K562 (cell line): ENCODE measurements at regions not wholly inside any gene's neighbourhood (a gene's known extent, or its start where the extent isn't known, plus 50 kb on each side); places are given as distances from the start of the nearest gene placed in this dataset.

Source experiments
- ATAC-seq: fragments of 200-7000 bp; cut with Tn5 transposase; 3 replicates; pipeline ENCODE4 v1.9.1; 2020; ENCODE audit warnings: moderate library complexity
- BruUV-seq: library from RNA; stranded (reverse); fragments of 400-500 nt; replicated peaks from 2 replicates; lab custom pipeline; 2021; lab: Mats Ljungman, UMichigan
- CTCF ChIA-PET: fragments of 300-600 bp; formaldehyde crosslinking; extraction: SDS; loops from one replicate; lab custom pipeline; 2021; ENCODE audit warnings: low intra/inter-chr PET ratio; lab: Yijun Ruan, JAX
- POLR2A ChIA-PET: fragments of 300-600, 350-650 bp; sonication (Branson Sonifier 250); formaldehyde crosslinking; extraction: SDS; loops from one replicate; lab custom pipeline; 2021; ENCODE audit warnings: antibody characterized with exemption, inconsistent platforms; lab: Yijun Ruan, JAX
- DNase-seq, 4 experiments: peaks; one replicate each; pipeline versions ENCODE4 v3.0.0 to v3.0.0-alpha.2; 2011 to 2018; ENCODE audit warnings: low spot score in 3 of 4, mixed read lengths in 3 of 4; ENCODE audit errors: extremely low read depth in 1 of 4
- FAIRE-seq: peaks from 2 replicates; lab custom pipeline; 2011; peaks lifted over from hg19 to GRCh38; lab: Jason Lieb, UNC
- H2AFZ ChIP-seq: 2 replicates; pipeline ENCODE4 v1.6.0; 2011; ENCODE audit warnings: low read depth, low read length, control low read depth, inconsistent platforms
- H3K27ac ChIP-seq: fragments of 200-600 bp; 3 replicates; pipeline ENCODE4 v1.8.0; 2011; ENCODE audit warnings: low read depth, mild to moderate bottlenecking, control low read depth, inconsistent platforms, low read length, moderate library complexity, mixed read lengths; ENCODE audit errors: extremely low read depth
- H3K27me3 ChIP-seq, 2 experiments: fragments of 300-600 bp in 1 of 2; 2 replicates in 1 of 2; 3 replicates in 1 of 2; pipeline versions ENCODE4 v1.6.0 to v1.8.0; 2011; ENCODE audit warnings: inconsistent platforms in 2 of 2, low read length in 2 of 2, mild to moderate bottlenecking in 1 of 2, mixed read lengths in 1 of 2, moderate library complexity in 1 of 2; ENCODE audit not compliant: control insufficient read depth in 2 of 2, insufficient read depth in 2 of 2
- H3K36me3 ChIP-seq: fragments of 300-600 bp; 3 replicates; pipeline ENCODE4 v1.8.0; 2011; ENCODE audit warnings: mild to moderate bottlenecking, low read length, inconsistent platforms; ENCODE audit not compliant: control insufficient read depth, insufficient read depth
- H3K4me1 ChIP-seq, 2 experiments: fragments of 200-600 bp in 1 of 2; replicated peaks in 1 of 2; 2 replicates in 1 of 2; 3 replicates in 1 of 2; pipeline versions ENCODE4 v1.5.1 to v1.8.0; 2011; ENCODE audit warnings: inconsistent platforms in 2 of 2, low read length in 2 of 2, mild to moderate bottlenecking in 1 of 2, mixed read lengths in 1 of 2, moderate library complexity in 1 of 2; ENCODE audit not compliant: control insufficient read depth in 2 of 2, insufficient read depth in 2 of 2
- H3K4me2 ChIP-seq: 2 replicates; pipeline ENCODE4 v1.6.1; 2011; ENCODE audit warnings: low read length, control low read depth, inconsistent platforms, mixed read lengths; ENCODE audit not compliant: insufficient read depth
- H3K4me3 ChIP-seq: fragments of 200-600 bp; sonication (generic), shearing (Covaris generic); 2 replicates; pipeline ENCODE4 v1.5.1; 2016; ENCODE audit warnings: control low read depth, inconsistent platforms
- H3K79me2 ChIP-seq: fragments of 200-600 bp; 3 replicates; pipeline ENCODE4 v1.8.0; 2011; ENCODE audit warnings: low read length, inconsistent platforms; ENCODE audit not compliant: control insufficient read depth, insufficient read depth
- H3K9ac ChIP-seq, 2 experiments: 2 replicates each; pipeline versions ENCODE4 v1.6.0 to v1.6.1; 2011; ENCODE audit warnings: low read depth in 2 of 2, low read length in 2 of 2, control low read depth in 1 of 2, inconsistent platforms in 1 of 2, mild to moderate bottlenecking in 1 of 2, mixed read lengths in 1 of 2; ENCODE audit not compliant: insufficient read depth in 1 of 2
- H3K9me1 ChIP-seq: one replicate; pipeline ENCODE4 v1.6.0; 2011; ENCODE audit warnings: inconsistent platforms, mild to moderate bottlenecking, low read length, moderate library complexity; ENCODE audit not compliant: control insufficient read depth, insufficient read depth
- H3K9me3 ChIP-seq: replicated peaks from 2 replicates; pipeline ENCODE4 v1.5.1; 2011; ENCODE audit warnings: low read depth, low read length, inconsistent platforms; ENCODE audit not compliant: control insufficient read depth, insufficient read depth
- H4K20me1 ChIP-seq: replicated peaks from 2 replicates; pipeline ENCODE4 v1.6.1; 2011; ENCODE audit warnings: low read length, inconsistent platforms, mixed read lengths; ENCODE audit not compliant: control insufficient read depth, insufficient read depth
- ESRRA ChIP-seq: fragments of 450-650 bp; IDR thresholded peaks from 2 replicates; pipeline ENCODE4 v1.6.1; 2014; ENCODE audit warnings: low read depth, mild to moderate bottlenecking, moderate library complexity, borderline replicate concordance
- OTX1 ChIP-seq: fragments of 450-650 bp; formaldehyde crosslinking; IDR thresholded peaks from 2 replicates; pipeline ENCODE4 v1.4.0; 2022; ENCODE audit warnings: mild to moderate bottlenecking
- PCBP2 ChIP-seq: fragments of 200-400 bp; formaldehyde crosslinking; IDR thresholded peaks from 2 replicates; pipeline ENCODE4 v1.6.1; 2018; ENCODE audit warnings: low read length, low read depth, mild to moderate bottlenecking, moderate library complexity; ENCODE audit not compliant: poor library complexity, severe bottlenecking
- SIN3A ChIP-seq, 2 experiments: fragments of 150-350 bp in 1 of 2; IDR thresholded peaks; 2 replicates each; pipeline ENCODE4 v1.6.1; 2011 to 2016; ENCODE audit warnings: borderline replicate concordance in 2 of 2, low read depth in 2 of 2, low read length in 2 of 2, mild to moderate bottlenecking in 2 of 2, moderate library complexity in 2 of 2; ENCODE audit not compliant: control insufficient read depth in 1 of 2
- SLC30A9 ChIP-seq: fragments of 250-450 bp; sonication (Bioruptor Pico); IDR thresholded peaks from 2 replicates; pipeline ENCODE4 v1.8.0; 2022; ENCODE audit warnings: mild to moderate bottlenecking, moderate library complexity
- TEAD2 ChIP-seq: fragments of 450-650 bp; IDR thresholded peaks from 2 replicates; pipeline ENCODE4 v1.6.1; 2016; ENCODE audit warnings: missing genetic modification characterization, control low read depth, missing compliant biosample characterization
- ZNF592 ChIP-seq: fragments of 450-650 bp; IDR thresholded peaks from 2 replicates; pipeline ENCODE4 v1.6.1; 2017; ENCODE audit warnings: antibody characterized with exemption, mild to moderate bottlenecking
- WGBS: fragments of 100-300 bp; shearing (Covaris generic); methylation state at CpG from one replicate; pipeline ENCODE4 v1.1.6; 2016; ENCODE audit warnings: low coverage, mixed read lengths; ENCODE audit not compliant: insufficient coverage; ENCODE audit errors: missing lambda C conversion rate; 5-methylcytosine and 5-hydroxymethylcytosine counted together
- in situ Hi-C: fragments of 300-500 bp; cut with MboI; formaldehyde crosslinking; loops from 4 replicates; pipeline ENCODE4 v1.15.0; 2018; ENCODE audit warnings: inconsistent platforms, mixed read lengths
- intact Hi-C: fragments of 100-400 bp; cut with micrococcal nuclease; formaldehyde crosslinking; loops from 2 replicates; pipeline ENCODE4 v1.14.2; 2022
- TF ChIP-seq, protein P1 (sequence below): sonication (generic); formaldehyde crosslinking; IDR thresholded peaks from 2 replicates; pipeline ENCODE4 v1.8.1; 2023; ENCODE audit warnings: mild to moderate bottlenecking, missing genetic modification reagents
- TF ChIP-seq, protein P2 (sequence below): fragments of 250-450 bp; sonication (Bioruptor Pico); IDR thresholded peaks from 2 replicates; pipeline ENCODE4 v1.9.0; 2021; ENCODE audit warnings: mild to moderate bottlenecking, inconsistent platforms

GRCh38 chr2:217216316-217216715 is 356.5 kb upstream of the TNP1 start:
- intact Hi-C loops (no loop called here), in situ Hi-C loops (no loop called here)
- FAIRE-seq: no peak

More at GRCh38 chr2:217216316-217216715, 356.5 kb upstream of the TNP1 start:
- TF ChIP-seq, protein P1, sequence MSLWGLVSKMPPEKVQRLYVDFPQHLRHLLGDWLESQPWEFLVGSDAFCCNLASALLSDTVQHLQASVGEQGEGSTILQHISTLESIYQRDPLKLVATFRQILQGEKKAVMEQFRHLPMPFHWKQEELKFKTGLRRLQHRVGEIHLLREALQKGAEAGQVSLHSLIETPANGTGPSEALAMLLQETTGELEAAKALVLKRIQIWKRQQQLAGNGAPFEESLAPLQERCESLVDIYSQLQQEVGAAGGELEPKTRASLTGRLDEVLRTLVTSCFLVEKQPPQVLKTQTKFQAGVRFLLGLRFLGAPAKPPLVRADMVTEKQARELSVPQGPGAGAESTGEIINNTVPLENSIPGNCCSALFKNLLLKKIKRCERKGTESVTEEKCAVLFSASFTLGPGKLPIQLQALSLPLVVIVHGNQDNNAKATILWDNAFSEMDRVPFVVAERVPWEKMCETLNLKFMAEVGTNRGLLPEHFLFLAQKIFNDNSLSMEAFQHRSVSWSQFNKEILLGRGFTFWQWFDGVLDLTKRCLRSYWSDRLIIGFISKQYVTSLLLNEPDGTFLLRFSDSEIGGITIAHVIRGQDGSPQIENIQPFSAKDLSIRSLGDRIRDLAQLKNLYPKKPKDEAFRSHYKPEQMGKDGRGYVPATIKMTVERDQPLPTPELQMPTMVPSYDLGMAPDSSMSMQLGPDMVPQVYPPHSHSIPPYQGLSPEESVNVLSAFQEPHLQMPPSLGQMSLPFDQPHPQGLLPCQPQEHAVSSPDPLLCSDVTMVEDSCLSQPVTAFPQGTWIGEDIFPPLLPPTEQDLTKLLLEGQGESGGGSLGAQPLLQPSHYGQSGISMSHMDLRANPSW: no peak
- TF ChIP-seq SLC30A9 (no peak), ZNF592 (no peak), ESRRA (no peak), OTX1 (CRISPR knock-in tag) (no peak), TEAD2 (no peak), SIN3A (IDR thresholded peaks at IDR 0.05; ENCODE audit: borderline replicate concordance in 2 of 2, control insufficient read depth in 1 of 2, low read depth in 2 of 2, low read length in 2 of 2) (no peak), PCBP2 (no peak)
- TF ChIP-seq, protein P2, sequence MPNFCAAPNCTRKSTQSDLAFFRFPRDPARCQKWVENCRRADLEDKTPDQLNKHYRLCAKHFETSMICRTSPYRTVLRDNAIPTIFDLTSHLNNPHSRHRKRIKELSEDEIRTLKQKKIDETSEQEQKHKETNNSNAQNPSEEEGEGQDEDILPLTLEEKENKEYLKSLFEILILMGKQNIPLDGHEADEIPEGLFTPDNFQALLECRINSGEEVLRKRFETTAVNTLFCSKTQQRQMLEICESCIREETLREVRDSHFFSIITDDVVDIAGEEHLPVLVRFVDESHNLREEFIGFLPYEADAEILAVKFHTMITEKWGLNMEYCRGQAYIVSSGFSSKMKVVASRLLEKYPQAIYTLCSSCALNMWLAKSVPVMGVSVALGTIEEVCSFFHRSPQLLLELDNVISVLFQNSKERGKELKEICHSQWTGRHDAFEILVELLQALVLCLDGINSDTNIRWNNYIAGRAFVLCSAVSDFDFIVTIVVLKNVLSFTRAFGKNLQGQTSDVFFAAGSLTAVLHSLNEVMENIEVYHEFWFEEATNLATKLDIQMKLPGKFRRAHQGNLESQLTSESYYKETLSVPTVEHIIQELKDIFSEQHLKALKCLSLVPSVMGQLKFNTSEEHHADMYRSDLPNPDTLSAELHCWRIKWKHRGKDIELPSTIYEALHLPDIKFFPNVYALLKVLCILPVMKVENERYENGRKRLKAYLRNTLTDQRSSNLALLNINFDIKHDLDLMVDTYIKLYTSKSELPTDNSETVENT: no peak
- Histone ChIP-seq H3K9me1 (no peaks in the 10 kb centered on the region), H4K20me1 (no peaks in the 10 kb centered on the region), H2AFZ (no peak overlapping the region), H3K27ac (no peak overlapping the region), H3K4me2 (no peak overlapping the region), H3K9me3 (no peaks in the 10 kb centered on the region), H3K4me1 (peaks cover 0 to 9% of the 10 kb centered on the region in 2 experiments), H3K27me3 (no peaks in the 10 kb centered on the region), H3K4me3 (no peak overlapping the region), H3K79me2 (no peaks in the 10 kb centered on the region), H3K9ac (no peak overlapping the region), H3K36me3 (no peaks in the 10 kb centered on the region)
- no peak for ATAC-seq
- BruUV-seq: no TSS peak
- CTCF ChIA-PET: no interaction called here
- POLR2A ChIA-PET: no interaction called here
- DNase-seq: no peak
- 42% methylated on average over 4 of the region's 4 CpGs for WGBS
